Muscle layer of duodenum (tissue), 2 donors: ENCODE measurements at regions not wholly inside any gene's neighbourhood (a gene's known extent, or its start where the extent isn't known, plus 50 kb on each side); places are given as distances from the start of the nearest gene placed in this dataset.

Source experiments
- H3K27ac ChIP-seq: one replicate; pipeline ENCODE4 v1.7.0; 2013; ENCODE audit warnings: mild to moderate bottlenecking, low read length
- H3K27me3 ChIP-seq: one replicate; pipeline ENCODE4 v1.7.0; 2013; ENCODE audit warnings: low read depth, mild to moderate bottlenecking, control low read depth, low read length
- H3K36me3 ChIP-seq, 2 donors: one replicate each; pipeline ENCODE4 v1.7.0; 2013; ENCODE audit warnings: low read length in 2 of 2, control low read depth in 1 of 2, mild to moderate bottlenecking in 1 of 2; ENCODE audit not compliant: insufficient read depth in 2 of 2, control insufficient read depth in 1 of 2
- H3K4me1 ChIP-seq, 2 donors: one replicate each; pipeline ENCODE4 v1.7.0; 2013; ENCODE audit warnings: low read length in 2 of 2, mild to moderate bottlenecking in 2 of 2, control low read depth in 1 of 2, moderate library complexity in 1 of 2; ENCODE audit not compliant: insufficient read depth in 2 of 2, control insufficient read depth in 1 of 2
- H3K4me3 ChIP-seq, 2 donors: one replicate each; pipeline ENCODE4 v1.7.0; 2013; ENCODE audit warnings: low read length in 2 of 2, low read depth in 1 of 2, mild to moderate bottlenecking in 1 of 2
- H3K9me3 ChIP-seq, 2 donors: one replicate each; pipeline ENCODE4 v1.7.0; 2013; ENCODE audit warnings: low read length in 2 of 2, control low read depth in 1 of 2, mild to moderate bottlenecking in 1 of 2; ENCODE audit not compliant: control insufficient read depth in 1 of 2
- donor health status: healthy.

- Histone ChIP-seq H3K27ac (no peak overlapping the region), H3K4me3 (no peak overlapping the region), H3K4me1 (peaks cover 0 to 7% of the 10 kb centered on the region in 2 donors), H3K9me3 (no peaks in the 10 kb centered on the region), H3K27me3 (no peaks in the 10 kb centered on the region), H3K36me3 (no peaks in the 10 kb centered on the region)
Observed at GRCh38 chr9:106065136-106065535, 370.8 kb downstream of the TMEM38B start.

- Histone ChIP-seq H3K27me3 (no peaks in the 10 kb centered on the region), H3K4me1 (peaks cover 0 to 7% of the 10 kb centered on the region in 2 donors), H3K9me3 (no peaks in the 10 kb centered on the region), H3K4me3 (no peak overlapping the region), H3K27ac (no peak overlapping the region), H3K36me3 (no peaks in the 10 kb centered on the region)
Observed at GRCh38 chr9:106065579-106066214, 371.4 kb downstream of the TMEM38B start.

GRCh38 chr9:106066940-106067524, 372.7 kb downstream of the TMEM38B start:
- no peaks in the 10 kb centered on the region for H3K36me3 ChIP-seq
- no peak overlapping the region for H3K27ac ChIP-seq
- H3K4me1 ChIP-seq = peaks cover 0 to 7% of the 10 kb centered on the region in 2 donors
- no peak overlapping the region for H3K4me3 ChIP-seq
- no peaks in the 10 kb centered on the region for H3K27me3 ChIP-seq
- H3K9me3 ChIP-seq = no peaks in the 10 kb centered on the region

- no peaks in the 10 kb centered on the region for H3K9me3 ChIP-seq
- no peak overlapping the region for H3K27ac ChIP-seq
- H3K4me3 ChIP-seq = no peak overlapping the region
- H3K36me3 ChIP-seq = no peaks in the 10 kb centered on the region
- peaks cover 0 to 7% of the 10 kb centered on the region in 2 donors for H3K4me1 ChIP-seq
- H3K27me3 ChIP-seq = no peaks in the 10 kb centered on the region
Observed at GRCh38 chr9:106069241-106069640, 374.9 kb downstream of the TMEM38B start.

GRCh38 chr9:106072421-106072820, 378.1 kb downstream of the TMEM38B start:
- H3K27me3 ChIP-seq = no peaks in the 10 kb centered on the region
- H3K4me3 ChIP-seq = no peak overlapping the region
- no peak overlapping the region for H3K27ac ChIP-seq
- no peaks in the 10 kb centered on the region for H3K9me3 ChIP-seq
- H3K36me3 ChIP-seq = no peaks in the 10 kb centered on the region
- H3K4me1 ChIP-seq = peaks cover 0 to under 1% of the 10 kb centered on the region in 2 donors

- Histone ChIP-seq H3K4me3 (no peak overlapping the region), H3K27me3 (no peaks in the 10 kb centered on the region), H3K36me3 (no peaks in the 10 kb centered on the region), H3K9me3 (no peaks in the 10 kb centered on the region), H3K4me1 (no peaks in the 10 kb centered on the region), H3K27ac (no peak overlapping the region)
Observed at GRCh38 chr9:106074006-106074405, 379.7 kb downstream of the TMEM38B start.

- H3K27me3 ChIP-seq = no peaks in the 10 kb centered on the region
- no peaks in the 10 kb centered on the region for H3K9me3 ChIP-seq
- H3K27ac ChIP-seq = no peak overlapping the region
- no peak overlapping the region for H3K4me3 ChIP-seq
- no peaks in the 10 kb centered on the region for H3K4me1 ChIP-seq
- H3K36me3 ChIP-seq = no peaks in the 10 kb centered on the region
Observed at GRCh38 chr9:106075236-106075959, 381.1 kb downstream of the TMEM38B start.

GRCh38 chr9:106075960-106076327, 381.6 kb downstream of the TMEM38B start:
- Histone ChIP-seq H3K27ac (no peak overlapping the region), H3K9me3 (no peaks in the 10 kb centered on the region), H3K27me3 (no peaks in the 10 kb centered on the region), H3K4me3 (no peak overlapping the region), H3K4me1 (no peaks in the 10 kb centered on the region), H3K36me3 (no peaks in the 10 kb centered on the region)

- Histone ChIP-seq H3K4me3 (no peak overlapping the region), H3K27me3 (no peaks in the 10 kb centered on the region), H3K27ac (no peak overlapping the region), H3K9me3 (no peaks in the 10 kb centered on the region), H3K36me3 (no peaks in the 10 kb centered on the region), H3K4me1 (no peaks in the 10 kb centered on the region)
Observed at GRCh38 chr9:106076711-106077110, 382.4 kb downstream of the TMEM38B start.

GRCh38 chr9:106077731-106078130, 383.4 kb downstream of the TMEM38B start:
- Histone ChIP-seq H3K4me3 (no peak overlapping the region), H3K36me3 (no peaks in the 10 kb centered on the region), H3K27ac (no peak overlapping the region), H3K4me1 (no peaks in the 10 kb centered on the region), H3K9me3 (no peaks in the 10 kb centered on the region), H3K27me3 (no peaks in the 10 kb centered on the region)

GRCh38 chr9:106082621-106083020, 388.3 kb downstream of the TMEM38B start:
- Histone ChIP-seq H3K36me3 (no peaks in the 10 kb centered on the region), H3K4me1 (no peaks in the 10 kb centered on the region), H3K27me3 (no peaks in the 10 kb centered on the region), H3K4me3 (no peak overlapping the region), H3K27ac (no peak overlapping the region), H3K9me3 (no peaks in the 10 kb centered on the region)
